PC-9 (cell line): ENCODE measurements at regions not wholly inside any gene's neighbourhood (a gene's known extent, or its start where the extent isn't known, plus 50 kb on each side); places are given as distances from the start of the nearest gene placed in this dataset.
A peak's percentile ranks its signal among the peaks of the same experiment; 100 is the strongest.

Experiments used
- BruUV-seq: library from RNA; stranded (reverse); fragments of 400-500 nt; replicated peaks from 2 replicates; lab custom pipeline; 2021; lab: Mats Ljungman, UMichigan
- CTCF ChIA-PET: fragments of 300-600 bp; sonication (Branson Sonifier 250); formaldehyde crosslinking; loops from one replicate; lab custom pipeline; 2022; ENCODE audit warnings: antibody characterized with exemption; lab: Charles Lee
- POLR2A ChIA-PET: fragments of 300-600 bp; sonication (Branson Sonifier 250); formaldehyde crosslinking; loops from one replicate; lab custom pipeline; 2022; ENCODE audit warnings: antibody characterized with exemption; ENCODE audit not compliant: unreplicated experiment; lab: Charles Lee
- DNase-seq, 2 experiments: peaks; one replicate each; pipeline versions ENCODE4 v3.0.0 to v3.0.0-alpha.2; 2015 to 2022; ENCODE audit warnings: mixed read lengths in 1 of 2
- H2AFZ ChIP-seq: fragments of 200-600 bp; sonication (generic); 2 replicates; pipeline ENCODE4 v1.8.1; 2017; ENCODE audit warnings: antibody characterized with exemption
- H3F3A ChIP-seq: fragments of 200-600 bp; sonication (generic); 2 replicates; pipeline ENCODE4 v1.8.1; 2017; ENCODE audit warnings: antibody characterized with exemption, mild to moderate bottlenecking, low read depth; ENCODE audit not compliant: insufficient read depth
- H3K27ac ChIP-seq: fragments of 200-600 bp; sonication (generic); 2 replicates; pipeline ENCODE4 v1.6.1; 2016; ENCODE audit warnings: mixed run types
- H3K27me3 ChIP-seq: fragments of 200-600 bp; sonication (generic); 2 replicates; pipeline ENCODE4 v1.6.1; 2016; ENCODE audit warnings: low read depth, mixed run types; ENCODE audit not compliant: insufficient read depth
- H3K36me3 ChIP-seq: fragments of 200-600 bp; sonication (generic); 2 replicates; pipeline ENCODE4 v1.6.1; 2016; ENCODE audit warnings: low read depth, mixed run types
- H3K4me1 ChIP-seq: fragments of 200-600 bp; sonication (generic); replicated peaks from 2 replicates; pipeline ENCODE4 v1.6.1; 2016; ENCODE audit warnings: mixed run types; ENCODE audit not compliant: insufficient read depth
- H3K4me2 ChIP-seq: fragments of 200-600 bp; sonication (generic); 2 replicates; pipeline ENCODE4 v1.6.1; 2017; ENCODE audit warnings: mixed run types
- H3K4me3 ChIP-seq: fragments of 200-600 bp; sonication (generic); 2 replicates; pipeline ENCODE4 v1.6.1; 2016; ENCODE audit warnings: mixed run types
- H3K79me2 ChIP-seq: fragments of 200-600 bp; sonication (generic); 2 replicates; pipeline ENCODE4 v1.6.1; 2017; ENCODE audit warnings: low read depth, mixed run types
- H3K9me2 ChIP-seq: fragments of 200-600 bp; sonication (generic); 2 replicates; pipeline ENCODE4 v1.8.1; 2017; ENCODE audit warnings: mild to moderate bottlenecking; ENCODE audit not compliant: insufficient read depth
- H3K9me3 ChIP-seq: fragments of 200-600 bp; sonication (generic); 2 replicates; pipeline ENCODE4 v1.8.1; 2016; ENCODE audit warnings: low read depth; ENCODE audit not compliant: insufficient read depth
- H4K20me1 ChIP-seq: fragments of 200-600 bp; sonication (generic); 2 replicates; pipeline ENCODE4 v1.8.1; 2017; ENCODE audit not compliant: insufficient read depth
- EZH2 ChIP-seq: fragments of 200-600 bp; sonication (generic); IDR thresholded peaks from 2 replicates; pipeline ENCODE4 v1.8.0; 2017; ENCODE audit warnings: antibody characterized with exemption, low read depth
- intact Hi-C: fragments of 100-400 bp; cut with micrococcal nuclease; formaldehyde crosslinking; loops from one replicate; pipeline ENCODE4 v1.10.0; 2022; ENCODE audit not compliant: unreplicated experiment
- TF ChIP-seq, protein P1 (sequence below): fragments of 200-600 bp; sonication (generic); conservative IDR thresholded peaks from 2 replicates; pipeline ENCODE4 v1.6.1; 2017; ENCODE audit warnings: mixed run types, antibody characterized with exemption, mild to moderate bottlenecking, moderate library complexity

DNA sequence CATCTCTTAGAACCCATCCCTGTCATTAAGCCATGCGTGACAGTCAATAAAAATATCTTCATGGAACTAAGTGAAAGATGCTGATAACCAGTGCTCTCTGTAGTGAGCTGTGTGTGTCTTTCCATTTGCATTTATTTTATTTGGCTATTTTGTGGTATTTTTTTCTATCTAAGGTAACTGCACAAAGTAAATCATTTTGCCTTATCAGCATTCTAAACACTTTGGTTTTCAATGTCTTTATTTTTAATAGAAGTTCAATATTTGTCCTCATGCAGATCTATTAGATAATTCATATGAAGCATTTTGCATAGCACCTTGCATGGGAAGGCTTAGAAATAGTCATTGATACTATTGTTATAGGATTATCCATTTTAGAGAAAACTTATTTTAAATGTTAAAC lies 163.6 kb upstream of the TANK start:
- TF ChIP-seq, protein P1, sequence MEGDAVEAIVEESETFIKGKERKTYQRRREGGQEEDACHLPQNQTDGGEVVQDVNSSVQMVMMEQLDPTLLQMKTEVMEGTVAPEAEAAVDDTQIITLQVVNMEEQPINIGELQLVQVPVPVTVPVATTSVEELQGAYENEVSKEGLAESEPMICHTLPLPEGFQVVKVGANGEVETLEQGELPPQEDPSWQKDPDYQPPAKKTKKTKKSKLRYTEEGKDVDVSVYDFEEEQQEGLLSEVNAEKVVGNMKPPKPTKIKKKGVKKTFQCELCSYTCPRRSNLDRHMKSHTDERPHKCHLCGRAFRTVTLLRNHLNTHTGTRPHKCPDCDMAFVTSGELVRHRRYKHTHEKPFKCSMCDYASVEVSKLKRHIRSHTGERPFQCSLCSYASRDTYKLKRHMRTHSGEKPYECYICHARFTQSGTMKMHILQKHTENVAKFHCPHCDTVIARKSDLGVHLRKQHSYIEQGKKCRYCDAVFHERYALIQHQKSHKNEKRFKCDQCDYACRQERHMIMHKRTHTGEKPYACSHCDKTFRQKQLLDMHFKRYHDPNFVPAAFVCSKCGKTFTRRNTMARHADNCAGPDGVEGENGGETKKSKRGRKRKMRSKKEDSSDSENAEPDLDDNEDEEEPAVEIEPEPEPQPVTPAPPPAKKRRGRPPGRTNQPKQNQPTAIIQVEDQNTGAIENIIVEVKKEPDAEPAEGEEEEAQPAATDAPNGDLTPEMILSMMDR: no peak
- no peak for TF ChIP-seq EZH2
- intact Hi-C loops: loop anchor here (10.0 kb wide), 1 partner anchor 742 kb away; no protein-coding TSS in a partner anchor
- POLR2A ChIA-PET: no interaction called here
- CTCF ChIA-PET: no interaction called here
- no peaks in the 10 kb centered on the region for H3K9me3 ChIP-seq
- no peak overlapping the region for H3K4me2 ChIP-seq
- no peaks in the 10 kb centered on the region for H3K27me3 ChIP-seq
- H3K27ac ChIP-seq: no peak overlapping the region
- no peak overlapping the region for H2AFZ ChIP-seq
- no peak overlapping the region for H3K4me3 ChIP-seq
- no peaks in the 10 kb centered on the region for H4K20me1 ChIP-seq
- no TSS peak for BruUV-seq
- H3K79me2 ChIP-seq: no peaks in the 10 kb centered on the region
- no peaks in the 10 kb centered on the region for H3K9me2 ChIP-seq
- no peaks in the 10 kb centered on the region; the same call in 1 of the 2 replicates for H3K4me1 ChIP-seq
- DNase-seq: no peak
- no peaks in the 10 kb centered on the region for H3F3A ChIP-seq
- H3K36me3 ChIP-seq: no peaks in the 10 kb centered on the region

DNA sequence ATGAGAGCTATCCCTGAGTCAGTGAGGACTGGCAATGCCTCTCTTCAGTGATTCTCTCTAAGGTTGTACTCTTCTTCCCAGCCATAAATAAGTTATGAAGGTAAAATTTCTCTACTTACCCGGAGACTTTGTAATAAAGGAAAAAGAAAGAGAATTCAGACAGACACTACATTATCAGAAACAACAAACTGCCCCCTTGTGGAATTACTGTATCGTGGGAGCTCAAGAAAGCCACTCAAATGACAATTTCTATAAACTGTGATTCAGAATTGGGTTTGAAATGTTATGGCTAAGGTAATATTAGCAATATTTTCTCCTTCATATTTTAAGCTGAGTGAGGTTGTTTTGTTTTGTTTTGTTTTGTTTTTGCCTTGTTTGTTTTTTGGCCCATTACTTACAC lies 155.8 kb upstream of the TANK start:
- H3F3A ChIP-seq: no peaks in the 10 kb centered on the region
- TF ChIP-seq EZH2: no peak
- TF ChIP-seq, protein P1: peak; percentile 50; the same call in 1 of the 2 replicates
- intact Hi-C loops: no loop called here
- DNase-seq: no peak
- BruUV-seq: no TSS peak
- no peaks in the 10 kb centered on the region for H3K27me3 ChIP-seq
- ChIA-PET POLR2A (interaction anchor here (0.6 to 0.7 kb wide), 3 partner anchors 715 to 1388 kb away, joined by 4 read pairs; no protein-coding TSS in a partner anchor), CTCF (no interaction called here)
- no peaks in the 10 kb centered on the region for H4K20me1 ChIP-seq
- H3K27ac ChIP-seq: no peak overlapping the region
- no peak overlapping the region for H2AFZ ChIP-seq
- H3K9me3 ChIP-seq: no peaks in the 10 kb centered on the region
- no peaks in the 10 kb centered on the region for H3K9me2 ChIP-seq
- H3K79me2 ChIP-seq: no peaks in the 10 kb centered on the region
- H3K36me3 ChIP-seq: no peaks in the 10 kb centered on the region
- no peak overlapping the region for H3K4me3 ChIP-seq
- H3K4me1 ChIP-seq: no peaks in the 10 kb centered on the region
- no peak overlapping the region for H3K4me2 ChIP-seq

- Histone ChIP-seq H3K9me3 (no peaks in the 10 kb centered on the region), H4K20me1 (no peaks in the 10 kb centered on the region), H3K4me2 (no peak overlapping the region), H3K4me1 (no peaks in the 10 kb centered on the region), H3K27me3 (no peaks in the 10 kb centered on the region), H2AFZ (no peak overlapping the region), H3F3A (no peaks in the 10 kb centered on the region), H3K36me3 (no peaks in the 10 kb centered on the region), H3K4me3 (no peak overlapping the region), H3K79me2 (no peaks in the 10 kb centered on the region), H3K27ac (no peak overlapping the region), H3K9me2 (no peaks in the 10 kb centered on the region)
- no peak for DNase-seq
- no TSS peak for BruUV-seq
- TF ChIP-seq EZH2: no peak
- TF ChIP-seq, protein P1: no peak
- POLR2A ChIA-PET: interaction anchor here (0.7 kb wide), 2 partner anchors 1098 to 1388 kb away, joined by 4 read pairs; no protein-coding TSS in a partner anchor
- CTCF ChIA-PET: no interaction called here
- intact Hi-C loops: no loop called here
Observed at GRCh38 chr2:161005170-161005569, 155.1 kb upstream of the TANK start.
